Stimulated activated CD4-positive, alpha-beta T cell treated with anti-CD3 and anti-CD28 coated beads, Interleukin-15, amount 100 ng/mL, for 1 hour (primary cell): ENCODE measurements at regions not wholly inside any gene's neighbourhood (a gene's known extent, or its start where the extent isn't known, plus 50 kb on each side); places are given as distances from the start of the nearest gene placed in this dataset.
"Not testable (repeated sequence)": the region's sequence is repeated elsewhere in the genome, so short reads cannot be mapped to it uniquely, and the experiment has no call there.

Experiments
- DNase-seq, 2 donors: peaks; one replicate each; pipeline ENCODE4 v3.0.0-alpha.2; 2020; ENCODE audit warnings: low read depth in 1 of 2, low spot score in 1 of 2

DNA sequence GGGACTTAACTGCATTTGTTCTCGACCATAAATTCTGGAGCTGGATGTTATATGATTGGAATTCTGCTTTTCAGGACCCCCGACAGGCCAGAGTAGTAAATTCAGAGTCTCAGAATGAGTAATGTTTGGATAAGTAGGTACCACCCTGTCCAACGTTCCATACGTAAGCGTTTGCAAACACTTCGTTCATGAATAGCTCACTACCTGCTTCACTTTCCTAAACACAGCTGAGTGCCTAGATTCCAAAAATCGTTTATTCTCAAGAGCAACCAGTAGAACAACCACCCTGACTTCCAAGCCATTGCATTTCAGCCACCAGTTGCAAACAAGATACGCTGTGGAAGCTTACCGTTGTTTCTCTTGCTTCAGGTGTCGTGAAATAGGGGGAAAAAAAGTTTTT, 101.3 kb upstream of the DMRT1 start:
- no peak for DNase-seq

DNA sequence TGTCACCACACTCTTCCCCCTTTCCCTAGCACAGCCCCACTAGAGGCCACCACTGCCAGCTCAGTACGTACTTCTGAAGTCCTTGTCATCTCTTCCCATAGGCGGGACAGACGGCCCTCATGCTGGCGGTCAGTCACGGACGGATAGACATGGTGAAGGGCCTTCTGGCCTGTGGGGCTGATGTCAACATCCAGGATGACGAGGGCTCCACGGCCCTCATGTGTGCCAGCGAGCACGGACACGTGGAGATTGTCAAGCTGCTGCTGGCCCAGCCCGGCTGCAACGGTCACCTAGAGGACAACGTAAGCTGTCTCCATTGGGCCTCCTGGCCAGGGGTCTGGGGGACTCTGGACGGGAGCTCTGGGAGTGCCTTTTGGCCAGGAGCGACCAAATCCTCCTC, 99.4 kb upstream of the DMRT1 start:
- no peak for DNase-seq

DNA sequence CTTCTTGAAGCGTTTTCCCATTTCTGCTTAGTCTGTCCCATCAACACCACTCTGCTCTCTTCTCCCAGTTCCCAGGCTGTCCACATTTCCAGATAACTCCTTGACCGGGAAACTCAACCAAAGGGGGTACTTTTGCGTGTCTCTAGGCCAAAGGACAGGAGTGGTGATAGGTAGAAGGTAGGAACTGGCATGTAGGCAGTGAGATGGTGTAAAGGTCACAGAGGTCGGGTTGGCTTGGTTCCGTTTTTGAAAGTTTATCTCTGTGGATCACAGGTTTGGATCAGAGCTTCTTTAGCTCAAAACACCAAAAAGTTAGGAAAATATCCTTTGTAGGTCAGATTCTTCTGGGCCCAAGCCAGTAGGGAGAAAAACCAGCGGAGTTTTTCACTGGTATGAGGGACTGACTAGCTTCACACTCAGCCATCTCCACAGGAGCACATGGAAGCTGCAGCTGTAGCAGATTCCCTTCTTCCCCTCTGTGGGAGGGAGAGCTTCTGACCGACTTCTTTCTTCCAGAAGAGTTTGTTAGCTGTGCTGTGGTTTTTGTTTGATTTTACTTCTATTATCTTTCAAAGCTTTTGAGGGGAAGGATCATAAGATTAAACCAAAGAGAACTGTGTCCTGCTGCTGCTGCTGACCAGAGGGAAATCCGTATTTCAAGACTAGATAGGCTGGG, 98.4 kb upstream of the DMRT1 start:
- DNase-seq = no peak

DNA sequence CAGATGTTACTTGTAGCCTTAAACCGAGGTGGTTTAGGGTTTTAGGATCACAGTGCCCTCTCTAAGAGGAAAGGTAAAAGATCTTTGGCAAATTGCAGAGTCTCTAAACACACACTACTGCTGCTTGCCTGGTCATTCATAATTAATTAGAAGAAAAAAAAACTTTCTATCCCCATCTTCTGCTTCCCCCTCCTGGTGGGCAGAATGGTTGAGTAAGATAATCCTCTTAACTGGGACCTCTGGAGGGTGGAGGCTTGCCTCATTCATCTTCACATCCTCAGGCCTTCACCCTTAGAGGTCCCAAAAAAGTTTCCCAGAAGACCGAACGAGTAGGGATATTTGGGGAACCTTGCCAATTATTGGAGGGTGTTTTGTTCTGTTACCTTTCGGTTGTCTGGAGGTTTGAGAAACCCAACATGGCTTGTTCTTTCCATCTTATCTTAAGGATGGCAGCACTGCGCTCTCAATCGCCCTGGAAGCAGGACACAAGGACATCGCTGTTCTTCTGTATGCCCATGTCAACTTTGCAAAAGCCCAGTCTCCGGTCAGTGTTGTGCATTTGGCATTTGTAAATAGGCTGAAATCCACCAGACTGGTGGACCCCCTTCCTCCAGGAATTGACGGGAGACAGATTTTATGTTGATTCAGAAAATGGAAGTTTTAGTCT, 97.3 kb upstream of the DMRT1 start:
- DNase-seq = no peak

DNA sequence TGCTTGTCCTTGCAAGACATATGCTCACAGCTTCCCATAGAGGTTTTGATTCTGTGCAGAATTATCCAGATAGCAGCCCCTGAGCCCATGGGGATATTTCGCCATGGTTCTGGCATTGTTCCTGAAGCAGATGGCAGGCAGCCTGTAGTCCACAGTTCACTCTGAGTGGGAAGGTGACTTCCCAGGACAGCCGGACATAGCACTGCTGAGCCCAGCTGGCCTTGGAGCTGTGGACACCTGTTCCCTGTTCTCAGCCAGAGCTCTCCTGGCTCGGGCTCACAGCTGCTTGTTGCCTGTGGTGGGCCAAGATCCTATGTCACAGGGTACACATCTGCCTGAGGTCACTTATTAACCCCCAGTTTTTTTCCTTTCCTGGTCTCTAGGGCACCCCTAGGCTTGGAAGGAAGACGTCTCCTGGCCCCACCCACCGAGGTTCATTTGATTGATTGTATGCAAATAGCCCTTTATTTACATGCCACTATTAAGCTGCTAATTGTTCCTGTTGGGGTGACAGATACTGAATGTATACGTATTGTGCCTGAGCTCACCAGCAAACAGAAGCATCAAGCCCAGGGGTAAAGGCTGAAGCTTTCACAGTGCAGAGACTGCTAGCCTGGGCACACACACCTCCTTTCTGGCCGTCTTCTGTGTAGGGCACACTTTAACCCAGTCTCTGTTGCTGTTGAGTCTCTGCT, 96.6 kb upstream of the DMRT1 start:
- DNase-seq = no peak

DNA sequence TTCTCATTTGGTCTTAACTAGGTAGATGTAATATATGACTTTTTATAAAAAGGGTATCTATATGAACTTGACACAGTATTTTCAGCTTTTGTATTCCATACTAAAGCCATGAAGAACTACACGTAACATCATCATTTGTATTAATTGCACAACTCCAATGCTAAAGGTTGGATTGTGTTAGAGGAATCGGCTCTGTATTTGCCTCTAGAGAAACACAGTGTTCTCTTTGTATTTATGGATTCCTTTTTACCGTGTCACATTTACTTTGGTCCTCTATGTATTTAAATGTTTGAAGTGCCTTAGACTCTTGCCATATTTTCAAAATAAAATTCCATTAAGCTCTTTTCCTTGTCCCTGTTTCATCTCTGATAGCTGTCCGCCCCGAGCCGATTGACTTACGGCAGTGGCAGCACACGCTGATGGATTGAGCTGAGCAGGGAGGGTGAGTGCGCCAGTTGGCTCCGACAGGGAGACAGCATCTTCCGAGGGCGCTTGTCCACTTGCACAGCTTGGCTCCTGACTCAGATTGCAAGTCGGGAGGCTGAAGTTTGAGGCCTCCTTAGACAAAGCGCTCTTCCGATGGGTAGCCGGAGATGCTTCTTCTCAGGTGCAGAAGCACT, 95.6 kb upstream of the DMRT1 start:
- DNase-seq = no peak

DNA sequence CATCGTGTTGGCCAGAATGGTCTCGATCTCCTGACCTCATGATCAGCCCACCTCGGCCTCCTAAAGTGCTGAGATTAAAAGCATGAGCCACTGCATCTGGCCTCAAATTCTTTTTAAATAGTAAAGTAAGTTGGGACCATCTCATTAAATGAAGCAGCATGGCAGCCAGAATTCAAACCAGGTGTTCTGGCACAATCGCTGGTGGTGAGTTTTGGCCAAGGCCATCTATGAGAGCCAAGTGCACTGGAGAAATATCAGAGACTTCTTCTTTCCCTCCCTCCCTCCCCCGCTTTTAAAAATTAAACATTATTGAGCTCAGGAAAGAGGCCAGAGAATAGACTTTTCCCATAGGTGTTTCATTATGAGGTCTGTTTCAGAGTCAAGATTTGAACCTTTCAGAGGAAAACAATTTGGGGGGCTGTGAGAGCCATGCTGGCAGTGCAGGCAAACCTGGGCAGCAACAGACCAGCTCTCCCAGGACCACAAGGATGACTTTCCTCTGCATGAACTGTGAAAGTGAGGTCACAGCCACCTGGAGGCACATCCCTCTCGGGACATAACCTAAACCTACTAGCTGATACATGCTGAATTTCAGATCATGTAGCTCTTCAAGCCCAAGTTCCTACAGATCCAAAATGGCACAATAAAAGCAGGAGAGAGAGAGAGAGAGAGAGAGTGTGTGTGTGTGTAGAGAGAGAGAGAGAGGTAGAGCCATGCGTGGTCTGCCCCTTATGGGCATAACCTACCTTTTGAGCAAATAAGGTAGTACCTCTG, 94.6 kb upstream of the DMRT1 start:
- DNase-seq = no peak

DNA sequence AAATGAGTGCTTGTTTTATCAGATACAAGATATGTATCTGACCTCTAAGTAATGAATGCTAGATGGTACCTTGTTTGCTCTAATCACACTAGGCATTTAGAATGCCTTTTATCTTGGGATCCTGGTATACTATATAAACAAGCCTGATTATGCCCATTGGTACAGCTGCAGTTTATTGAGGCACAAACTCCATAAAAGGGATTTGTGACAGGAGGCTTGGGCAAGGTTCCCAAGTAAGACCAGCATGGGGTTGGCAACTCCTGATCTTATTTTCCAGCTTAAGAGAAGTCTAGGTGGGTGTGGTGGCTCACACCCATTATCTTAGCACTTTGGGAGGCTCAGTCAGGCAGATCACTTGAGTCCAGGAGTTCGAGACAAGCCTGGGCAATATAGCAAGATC, 93.9 kb upstream of the DMRT1 start:
- no peak for DNase-seq

DNA sequence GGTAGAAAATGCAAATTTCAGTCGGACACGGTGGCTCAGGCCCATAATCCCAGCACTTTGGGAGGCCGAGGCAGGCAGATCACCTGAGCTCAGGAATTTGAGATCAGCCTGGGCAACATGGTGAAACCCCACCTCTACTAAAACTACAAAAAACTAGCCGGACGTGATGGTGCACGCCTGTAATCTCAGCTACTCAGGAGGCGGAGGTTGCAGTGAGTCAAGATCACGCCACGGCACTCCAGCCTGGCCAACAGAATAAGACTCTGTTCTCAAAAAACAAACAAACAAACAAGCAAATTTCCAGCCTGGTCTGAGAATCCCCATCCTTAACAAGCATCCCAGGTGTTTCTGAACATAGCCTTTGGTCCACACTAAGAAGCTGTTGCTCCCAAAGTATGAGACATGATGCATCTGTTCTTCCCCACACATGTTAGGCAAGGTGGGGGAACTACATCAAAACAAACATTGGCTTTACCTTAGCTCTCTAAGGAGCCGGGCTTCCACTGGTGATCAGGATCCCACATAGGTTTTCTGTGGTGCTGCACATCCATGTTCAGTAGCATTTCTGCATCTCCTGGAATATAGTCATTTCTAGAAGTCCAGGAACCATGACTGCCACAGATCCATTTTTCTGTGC, 92.5 kb upstream of the DMRT1 start:
- no peak for DNase-seq

DNA sequence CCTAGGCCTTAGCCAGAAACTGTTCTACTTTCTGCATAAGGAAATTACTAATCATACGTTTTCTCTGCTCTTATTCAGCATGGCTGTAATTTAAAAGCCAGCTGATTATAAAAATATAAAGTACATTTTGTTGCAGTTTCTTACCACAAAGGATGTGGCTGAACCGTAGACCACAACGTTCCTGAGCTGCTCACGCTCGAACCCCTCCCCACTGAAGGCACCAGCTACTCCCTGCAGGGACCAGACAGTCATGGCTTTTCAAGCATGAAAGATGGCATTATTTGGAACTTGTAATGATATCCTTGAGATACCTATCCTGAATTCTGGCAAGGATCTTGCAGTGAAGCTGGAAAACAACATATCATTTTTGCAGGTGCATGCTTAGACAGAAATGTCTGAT, 91.8 kb upstream of the DMRT1 start:
- DNase-seq = no peak

DNA sequence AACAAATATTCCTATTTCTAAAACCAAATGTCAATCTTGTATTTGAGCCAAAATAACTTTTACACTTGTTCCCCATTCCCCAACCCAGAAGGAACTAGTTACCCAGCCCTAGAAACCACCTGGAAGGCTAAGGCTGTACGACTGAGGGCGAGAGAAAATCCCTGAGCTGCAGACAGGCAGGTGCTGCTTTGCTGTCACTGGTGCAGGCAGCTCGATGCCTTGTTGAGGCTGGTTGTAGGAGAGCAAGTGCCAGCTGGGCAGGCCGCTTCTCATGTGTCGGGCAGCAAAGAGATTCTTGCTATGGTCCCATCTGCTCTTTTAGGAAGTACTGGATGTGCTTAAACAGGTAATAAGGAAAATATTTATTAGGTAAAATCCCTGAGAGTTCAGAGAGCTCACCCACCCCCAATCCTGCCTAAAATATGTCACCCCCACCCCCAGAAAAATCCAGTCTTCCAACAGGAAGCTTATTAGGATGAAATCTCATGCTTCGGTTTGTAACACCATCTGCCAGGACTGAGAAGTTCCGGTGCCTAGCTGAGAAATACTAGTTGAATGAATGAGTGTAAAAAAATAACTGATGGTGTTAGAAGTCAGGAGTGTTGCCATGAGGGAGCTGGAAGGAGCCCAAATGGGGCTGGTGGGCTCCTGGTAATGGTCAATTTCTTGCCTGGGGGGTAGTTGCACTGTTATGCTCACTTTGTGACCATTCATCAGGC, 91.1 kb upstream of the DMRT1 start:
- no peak for DNase-seq

DNA sequence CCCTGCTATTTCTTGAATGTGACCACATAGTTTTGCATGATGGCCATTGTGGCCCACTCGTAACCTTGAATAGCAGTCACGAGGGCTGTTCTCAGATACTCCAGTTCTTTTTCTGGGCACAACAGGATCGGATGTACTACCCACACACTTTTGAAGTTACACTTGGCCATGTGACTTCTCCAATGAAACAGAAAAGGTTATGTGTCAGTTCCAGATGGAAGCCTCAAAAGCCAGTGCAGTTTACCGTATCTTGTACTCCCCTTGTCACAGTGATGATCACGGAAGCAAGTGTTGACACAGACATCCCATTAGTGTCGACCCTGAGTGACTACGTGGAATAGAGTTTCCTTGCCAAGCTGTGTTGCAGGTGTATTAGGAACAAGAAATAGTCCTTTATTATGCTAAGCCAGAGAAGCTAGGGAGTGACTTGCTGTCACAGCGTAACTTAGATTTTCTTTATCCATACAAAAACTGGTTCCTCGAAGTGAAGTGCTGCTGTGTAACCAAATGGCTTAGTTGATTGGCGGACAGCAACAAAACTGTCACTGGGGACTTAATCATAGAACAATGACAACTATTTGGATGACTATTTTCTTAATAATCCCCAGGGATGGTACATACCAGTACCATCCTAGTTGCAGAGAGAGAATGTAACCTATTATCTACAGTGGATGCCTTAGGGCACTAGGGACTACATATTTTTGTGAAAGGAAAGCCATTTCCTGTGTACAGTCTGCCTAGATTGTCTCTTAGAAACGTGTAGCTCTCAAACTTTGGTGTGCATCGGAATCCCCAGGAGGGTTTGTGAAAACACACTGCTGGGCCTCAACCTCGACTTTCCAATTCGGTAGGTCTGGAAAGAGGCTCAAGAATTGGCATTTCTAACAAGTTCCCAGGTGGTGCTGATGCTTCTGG, 90.1 kb upstream of the DMRT1 start:
- no peak for DNase-seq

DNA sequence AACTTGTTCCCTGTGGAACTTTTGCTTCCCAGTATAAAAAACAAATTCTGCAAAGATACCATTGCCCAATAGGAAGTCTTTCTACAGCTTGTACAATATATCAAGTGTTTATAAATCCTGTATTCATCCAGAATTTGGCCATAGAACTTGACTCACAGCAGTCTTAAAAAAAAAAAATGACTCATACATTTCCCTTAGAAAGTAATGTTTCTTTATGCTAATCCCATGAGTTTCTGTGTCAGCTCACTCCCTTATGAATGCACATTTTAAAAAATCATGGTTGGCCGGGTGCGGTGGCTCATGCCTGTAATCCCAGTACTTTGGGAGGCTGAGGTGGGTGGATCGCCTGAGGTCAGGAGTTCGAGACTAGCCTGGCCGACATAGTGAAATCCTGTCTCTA, 89.3 kb upstream of the DMRT1 start:
- DNase-seq = no peak

DNA sequence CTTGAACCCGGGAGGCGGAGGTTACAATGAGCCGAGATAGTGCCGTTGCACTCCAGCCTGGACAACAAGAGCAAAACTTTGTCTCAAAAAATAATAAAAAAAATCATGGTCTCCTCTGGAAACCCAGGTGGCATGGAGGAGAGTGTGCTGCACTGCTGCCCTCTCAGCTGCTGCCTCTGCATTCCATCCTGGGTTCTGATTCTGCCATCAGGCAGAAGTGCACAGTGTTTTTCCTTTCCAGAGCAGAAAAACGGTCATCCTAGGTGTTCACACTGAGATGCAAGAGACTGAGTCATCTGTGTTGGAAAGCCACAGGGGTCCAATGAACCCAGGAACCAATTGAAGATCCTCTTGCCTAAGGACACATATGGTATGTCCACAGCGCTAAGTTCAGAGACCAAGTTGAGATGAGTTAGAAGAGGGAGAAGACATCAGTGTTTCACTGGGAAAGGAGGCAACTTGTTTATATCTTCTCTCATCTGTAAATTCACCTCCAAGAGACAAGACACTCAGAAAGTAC, 88.8 kb upstream of the DMRT1 start:
- no peak for DNase-seq

DNA sequence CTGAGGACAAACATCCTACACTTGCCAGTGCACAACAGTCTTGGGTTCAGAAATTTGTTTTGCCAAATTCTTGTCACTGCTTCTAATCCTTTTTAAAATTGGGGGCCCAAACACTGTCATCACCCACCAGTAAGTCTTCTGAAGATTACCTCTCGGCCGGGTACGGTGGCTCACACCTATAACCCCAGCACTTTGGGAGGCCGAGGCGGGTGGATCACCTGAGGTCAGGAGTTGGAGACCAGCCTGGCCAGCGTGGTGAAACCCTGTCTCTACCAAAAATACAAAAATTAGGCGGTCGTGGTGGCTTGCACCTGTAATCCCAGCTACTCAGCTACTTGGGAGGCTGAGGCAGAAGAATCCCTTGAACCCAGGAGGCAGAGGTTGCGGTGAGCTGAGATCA, 87.8 kb upstream of the DMRT1 start:
- not testable (repeated sequence) for DNase-seq

DNA sequence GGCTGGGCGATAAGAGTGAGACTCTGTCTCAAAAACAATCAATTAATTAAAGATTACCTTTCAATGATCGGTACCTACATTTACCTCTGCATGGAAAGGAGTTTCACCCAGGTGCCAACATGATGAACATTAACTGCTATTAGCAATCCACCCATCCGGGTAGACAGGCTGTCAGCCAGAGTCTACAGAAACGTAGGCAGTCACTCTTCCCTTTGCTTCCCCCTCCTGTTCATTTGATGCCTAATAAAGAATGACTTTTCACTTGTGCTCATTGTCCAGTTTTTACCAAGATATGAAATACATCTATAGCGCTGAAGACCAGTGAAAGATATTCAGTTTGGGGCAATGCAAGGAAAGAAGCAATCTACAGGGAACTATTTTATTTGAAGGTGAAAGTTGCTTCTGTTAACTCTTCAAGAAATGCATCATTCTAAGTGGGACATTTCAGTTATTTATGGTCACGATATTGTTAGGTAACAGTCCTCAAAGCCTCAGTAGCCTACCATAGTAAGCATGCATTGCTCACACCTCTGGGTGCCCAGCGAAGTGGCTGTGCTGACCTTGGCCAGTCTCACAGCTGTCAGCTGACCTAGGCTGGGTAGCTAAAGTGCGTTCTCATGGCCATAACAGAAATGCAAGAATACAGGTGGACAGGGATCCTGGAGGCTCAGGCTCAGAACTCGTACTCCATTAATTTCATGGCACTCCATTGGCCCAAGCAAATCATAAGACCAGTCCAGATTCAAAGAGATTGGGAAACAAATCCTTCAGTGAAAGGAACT, 87.2 kb upstream of the DMRT1 start:
- no peak for DNase-seq

DNA sequence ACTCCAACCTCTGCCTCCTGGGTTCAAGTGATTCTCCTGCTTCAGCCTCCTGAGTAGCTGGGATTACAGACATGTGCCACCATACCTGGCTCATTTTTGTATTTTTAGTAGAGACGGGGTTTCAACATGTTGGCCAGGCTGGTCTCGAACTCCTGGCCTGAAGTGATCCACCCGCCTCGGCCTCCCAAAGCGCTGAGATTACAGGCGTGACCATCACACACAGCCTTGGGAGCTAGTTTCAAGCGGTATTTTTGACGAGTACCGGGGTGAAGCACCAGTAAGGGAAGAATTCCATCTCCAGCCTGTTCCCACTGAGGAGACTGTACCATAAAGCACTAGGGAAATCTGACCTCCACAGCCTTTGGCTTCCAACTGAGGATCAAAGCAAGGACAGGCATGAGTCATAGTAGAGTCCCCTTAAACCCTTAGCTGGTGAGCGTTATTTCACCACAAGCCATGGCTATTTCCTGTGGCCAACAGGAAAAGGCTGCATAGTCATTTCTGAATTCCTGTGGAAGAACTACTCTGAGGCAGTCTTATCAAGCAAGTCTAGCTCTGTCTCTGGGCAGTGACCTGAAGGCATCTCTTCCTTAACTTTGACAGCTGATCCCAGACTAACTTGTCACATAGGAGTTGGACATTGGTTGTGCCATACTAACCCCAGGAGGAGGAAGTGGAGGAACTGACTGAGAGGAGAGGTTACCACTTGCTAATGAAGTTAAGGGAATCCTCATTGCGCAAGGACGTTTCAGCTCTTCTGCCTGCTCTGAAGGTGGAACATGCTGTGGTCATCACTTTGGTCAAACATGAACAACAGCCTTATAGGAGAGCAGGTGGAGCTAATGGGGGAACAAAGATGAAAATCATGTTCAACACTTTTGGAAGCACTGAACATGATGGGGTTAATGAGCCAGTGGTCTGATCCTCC, 85.8 kb upstream of the DMRT1 start:
- DNase-seq = no peak
